Hematopoietic multipotent progenitor cell treated with erythropoietin and hydrocortisone succinate and interleukin-3 and kit ligand, for 4 days (in vitro differentiated cells): ENCODE measurements at regions not wholly inside any gene's neighbourhood (a gene's known extent, or its start where the extent isn't known, plus 50 kb on each side); places are given as distances from the start of the nearest gene placed in this dataset.
"Not testable (repeated sequence)": the region's sequence is repeated elsewhere in the genome, so short reads cannot be mapped to it uniquely, and the experiment has no call there.

Experiments
- DNase-seq: peaks from one replicate; pipeline ENCODE4 v3.0.0-alpha.2; 2015

DNA sequence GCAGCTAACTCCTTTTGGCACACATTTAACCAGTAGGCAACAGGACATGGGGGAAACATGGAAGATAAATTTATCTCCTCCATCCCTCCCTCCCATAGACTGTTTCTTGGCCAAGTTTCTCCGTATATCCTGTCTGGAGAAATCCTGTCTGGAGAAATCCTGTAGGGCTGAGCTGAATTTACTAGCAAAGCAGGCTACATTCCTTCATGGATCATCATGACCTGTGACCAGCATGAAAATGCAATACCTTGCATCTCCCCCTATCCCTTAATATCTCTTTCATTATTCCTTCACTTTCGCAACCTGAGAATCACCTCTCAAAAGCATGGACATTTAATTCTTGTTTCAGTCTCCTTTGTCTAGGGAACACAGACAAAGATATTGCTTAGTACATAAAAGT lies 379.1 kb downstream of the PSAT1 start:
- no peak for DNase-seq

DNA sequence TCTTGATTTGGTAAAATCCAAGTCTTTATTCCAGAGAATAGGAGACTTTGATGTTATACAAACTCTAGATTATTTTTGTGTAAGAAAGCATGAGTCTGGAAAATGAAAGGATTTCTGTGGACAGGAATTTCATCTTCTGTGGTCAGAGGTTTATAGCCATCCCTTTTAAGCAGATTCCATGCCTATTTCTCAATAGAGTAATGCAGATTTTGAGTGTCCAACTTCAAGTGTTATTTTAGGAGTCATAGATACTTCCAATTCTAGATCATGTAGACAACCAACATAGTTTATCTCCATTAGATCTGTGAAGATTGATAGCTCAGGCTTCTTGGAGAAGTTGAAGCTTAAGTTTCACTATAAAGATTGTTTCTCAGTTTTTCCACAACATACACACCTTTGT lies 379.7 kb downstream of the PSAT1 start:
- DNase-seq: no peak

DNA sequence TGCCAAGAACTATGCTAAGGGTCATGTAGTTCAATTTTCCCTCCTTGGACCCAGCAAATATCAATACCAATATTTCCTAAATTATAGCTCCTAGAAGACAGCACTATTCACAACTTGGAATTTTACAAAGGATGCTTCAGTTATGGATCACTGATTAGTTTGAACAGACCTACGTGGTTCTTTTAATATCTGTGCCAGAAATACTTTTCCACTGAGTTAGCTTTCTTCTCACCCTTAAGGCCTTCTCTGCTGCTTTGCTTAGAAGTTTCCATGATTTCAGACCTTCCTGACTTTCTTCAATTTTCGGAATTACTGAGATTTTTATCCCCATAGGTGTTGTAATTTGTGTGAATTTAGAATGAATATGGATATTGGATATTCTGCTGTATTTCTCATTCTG lies 380.4 kb downstream of the PSAT1 start:
- DNase-seq: no peak

DNA sequence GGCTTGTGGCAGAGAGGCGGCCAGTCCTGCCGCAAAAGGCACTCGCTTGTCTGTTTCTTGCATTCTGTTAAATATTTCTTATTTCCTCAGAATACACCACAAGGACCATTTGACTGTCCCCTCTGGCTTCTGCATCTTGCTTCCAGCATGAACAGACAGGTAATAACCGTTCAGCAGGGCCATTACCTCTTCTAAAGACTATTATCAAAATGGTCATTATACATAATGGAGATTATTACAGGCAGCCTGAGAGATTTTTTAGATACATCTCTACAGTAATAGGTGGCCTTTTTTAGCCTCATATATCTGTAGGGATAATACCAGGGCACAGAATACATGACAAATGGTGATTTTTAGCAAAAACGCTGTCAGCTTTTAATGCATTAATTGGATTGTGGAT lies 382.0 kb downstream of the PSAT1 start:
- DNase-seq: no peak

DNA sequence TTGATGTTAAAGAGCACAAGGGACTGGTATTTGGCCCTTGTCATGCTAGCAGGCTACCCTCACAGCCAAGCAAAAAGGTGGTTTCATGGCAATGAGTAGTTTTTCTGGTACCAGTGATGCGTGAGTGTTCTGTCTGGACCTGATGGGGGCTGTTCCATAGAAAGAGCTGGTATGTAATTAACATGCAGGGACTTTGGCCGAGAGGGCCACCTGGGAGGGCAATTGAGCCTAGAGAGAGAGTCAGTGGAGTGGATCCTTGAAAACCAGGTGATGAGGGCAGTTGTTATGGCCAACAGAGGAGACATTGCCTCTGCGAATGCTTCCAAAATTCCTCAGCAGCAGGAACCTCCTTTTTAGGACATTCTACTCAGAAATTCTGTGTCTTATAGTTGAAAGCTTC lies 383.3 kb downstream of the PSAT1 start:
- DNase-seq: no peak

DNA sequence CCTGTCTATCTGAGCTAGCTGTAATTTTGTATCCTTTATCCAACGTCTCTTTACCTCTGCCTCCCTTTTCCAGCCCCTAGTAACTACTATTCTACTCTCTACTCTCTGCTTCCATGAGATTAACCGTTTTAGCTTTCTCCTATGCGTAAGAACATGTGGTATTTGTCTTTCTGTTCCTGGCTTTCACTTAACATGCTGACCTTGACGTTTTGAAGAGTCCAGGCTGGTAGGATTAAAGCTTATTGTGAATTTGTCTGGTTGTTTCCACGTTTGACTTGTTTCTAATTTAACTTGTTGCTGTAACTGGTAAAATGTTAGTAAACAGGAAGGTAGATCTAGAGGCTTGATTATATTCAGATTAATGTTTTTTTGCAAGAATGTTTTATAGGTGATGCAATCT lies 385.3 kb downstream of the PSAT1 start:
- no peak for DNase-seq

DNA sequence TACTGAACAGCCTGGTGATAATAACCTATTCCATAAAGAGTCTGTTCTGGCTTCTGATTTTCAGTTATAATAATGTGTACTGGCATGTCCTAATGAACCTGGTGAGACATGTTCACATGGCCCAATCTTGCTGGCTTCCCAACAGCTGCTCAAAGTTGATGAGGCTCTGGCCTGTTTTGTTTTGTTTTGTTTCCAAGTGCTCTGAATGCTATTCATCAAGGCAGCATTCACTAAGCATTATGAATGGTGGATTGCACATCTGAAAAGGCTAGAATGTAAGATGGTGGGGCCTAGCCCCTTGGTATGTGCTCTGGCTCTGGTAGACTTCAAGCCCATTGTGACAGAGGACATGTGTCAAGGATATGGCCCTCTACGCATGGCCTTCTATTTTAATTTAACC lies 388.5 kb downstream of the PSAT1 start:
- DNase-seq: no peak

DNA sequence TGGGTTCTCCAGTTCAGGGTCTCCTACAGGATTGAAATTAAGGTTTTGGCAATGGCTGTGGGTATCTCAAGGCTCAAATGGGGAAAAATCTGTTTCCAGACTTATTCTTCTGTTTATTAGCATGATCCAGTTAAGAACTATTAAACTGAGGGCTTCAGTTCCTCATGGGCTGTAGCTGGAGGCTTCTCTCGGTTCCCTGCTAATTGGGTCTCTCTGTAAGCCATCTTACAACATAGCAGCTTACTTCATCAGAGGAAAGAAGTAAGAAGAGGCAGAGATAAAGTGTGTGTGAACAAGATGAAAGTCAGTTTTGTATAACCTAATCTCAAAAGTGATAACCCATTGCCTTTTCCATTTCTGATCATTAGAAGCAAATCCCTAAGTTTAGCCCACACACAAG lies 391.9 kb downstream of the PSAT1 start:
- DNase-seq: no peak

DNA sequence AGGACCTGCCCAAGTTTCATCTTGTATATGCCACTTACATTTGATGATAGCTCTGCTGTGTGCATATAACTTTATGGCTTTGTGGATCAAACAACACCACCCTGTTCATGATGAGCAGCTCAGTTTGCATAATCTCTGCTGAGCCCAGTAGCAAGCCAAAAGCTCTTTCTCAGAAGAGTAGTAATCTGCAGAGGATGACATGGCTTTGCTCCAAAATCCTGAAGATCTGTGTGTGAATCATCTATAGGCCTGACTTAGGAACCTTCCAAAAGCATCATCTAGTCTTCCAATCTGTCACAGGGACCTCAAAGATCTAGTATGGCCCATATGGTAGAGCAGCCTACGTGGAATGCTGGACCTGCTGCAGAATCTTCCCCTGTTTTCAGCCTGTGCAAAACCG lies 394.6 kb downstream of the PSAT1 start:
- DNase-seq: no peak

DNA sequence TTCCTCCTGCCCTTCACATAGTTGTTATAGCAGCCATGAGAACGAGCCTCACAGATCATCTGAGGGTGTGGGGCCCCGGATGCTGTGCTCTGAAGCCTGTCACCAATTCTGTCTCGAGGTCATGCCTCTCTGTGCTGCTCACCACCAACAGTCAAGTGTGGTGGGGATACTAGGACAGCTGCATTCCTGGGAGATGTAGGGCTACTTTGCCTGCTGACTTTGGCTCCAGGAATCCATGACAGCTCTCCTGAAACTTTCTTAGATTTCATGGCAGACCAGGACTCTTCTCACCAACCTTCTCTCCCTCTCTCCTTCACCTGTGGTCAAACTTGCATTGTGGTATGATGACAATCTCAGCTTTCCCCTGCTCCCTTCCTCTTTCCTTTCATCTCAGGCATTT lies 395.9 kb downstream of the PSAT1 start:
- DNase-seq: no peak

DNA sequence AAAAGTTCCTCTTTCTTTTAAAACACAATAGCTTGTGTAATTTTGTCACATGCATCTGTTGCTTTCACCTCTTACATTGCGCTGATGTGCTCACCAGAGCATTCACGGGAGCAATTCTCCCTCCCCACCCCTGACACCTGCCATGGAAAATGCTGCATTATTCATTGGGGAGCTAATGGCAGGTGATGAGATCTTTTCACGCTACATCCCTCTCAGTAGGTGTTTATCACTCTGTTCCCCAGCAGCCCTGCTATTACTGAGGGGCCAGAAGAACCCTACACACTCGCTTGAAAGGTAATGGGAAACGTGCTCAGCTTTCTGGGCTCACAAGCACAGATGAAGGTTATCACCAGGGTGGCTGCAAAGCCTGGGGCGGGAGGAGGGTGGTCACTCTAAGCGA lies 398.0 kb downstream of the PSAT1 start:
- no peak for DNase-seq

DNA sequence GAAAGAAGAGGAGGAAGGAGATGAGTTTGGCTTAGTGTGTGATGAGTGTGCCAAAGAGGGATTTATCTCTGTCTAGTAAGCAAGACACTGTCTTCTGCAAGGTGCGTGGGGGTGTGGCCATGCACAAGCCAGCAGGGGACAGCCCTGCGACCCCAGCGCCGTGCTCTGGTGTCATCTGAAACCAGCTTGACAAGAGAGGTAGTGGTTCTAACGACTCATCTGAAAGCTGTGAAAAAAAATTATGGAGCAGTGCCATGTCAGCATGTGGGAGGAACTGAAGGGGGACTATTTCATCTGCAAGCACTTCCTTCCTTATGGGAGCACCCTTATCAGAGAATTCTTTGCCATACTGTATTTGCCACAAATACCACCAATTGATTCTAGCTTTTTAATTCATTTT lies 398.6 kb downstream of the PSAT1 start:
- peak; percentile 75 for DNase-seq

DNA sequence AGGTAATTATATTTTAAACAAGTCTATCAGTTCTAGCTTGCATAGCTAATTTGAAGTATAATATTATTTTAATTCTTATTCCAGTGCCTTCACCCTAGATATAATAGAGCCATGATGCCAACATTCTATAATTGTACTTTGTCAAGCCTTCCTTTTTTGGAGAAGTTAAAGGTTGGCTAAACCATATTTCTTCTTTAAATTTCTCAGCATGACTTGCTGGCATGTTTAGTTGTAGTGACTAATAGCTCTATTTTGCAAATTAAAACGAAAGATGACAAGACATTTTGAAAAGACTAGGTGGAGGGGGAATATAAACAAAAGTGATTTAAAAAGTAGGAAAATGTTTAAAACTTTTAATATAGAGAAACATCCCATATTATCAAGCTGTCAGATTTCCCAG lies 400.7 kb downstream of the PSAT1 start:
- DNase-seq: no peak

DNA sequence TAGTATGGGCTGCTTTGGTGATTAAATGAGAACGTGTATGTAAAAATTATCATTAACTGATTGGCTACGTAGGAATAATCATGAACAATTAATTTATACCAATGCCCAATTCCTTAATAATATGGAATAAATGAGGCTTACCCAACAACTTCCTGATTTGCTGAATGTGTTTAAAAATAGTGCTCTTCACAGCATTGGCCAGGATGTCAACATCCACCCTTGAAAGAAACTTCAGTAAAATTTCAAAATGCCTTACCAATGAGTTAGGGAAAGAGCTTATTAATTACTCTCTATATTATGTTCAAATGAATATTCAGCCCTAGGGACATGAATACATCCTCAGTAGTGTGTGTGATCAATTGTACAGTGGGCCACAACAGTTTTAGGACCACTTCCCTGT lies 401.4 kb downstream of the PSAT1 start:
- no peak for DNase-seq

DNA sequence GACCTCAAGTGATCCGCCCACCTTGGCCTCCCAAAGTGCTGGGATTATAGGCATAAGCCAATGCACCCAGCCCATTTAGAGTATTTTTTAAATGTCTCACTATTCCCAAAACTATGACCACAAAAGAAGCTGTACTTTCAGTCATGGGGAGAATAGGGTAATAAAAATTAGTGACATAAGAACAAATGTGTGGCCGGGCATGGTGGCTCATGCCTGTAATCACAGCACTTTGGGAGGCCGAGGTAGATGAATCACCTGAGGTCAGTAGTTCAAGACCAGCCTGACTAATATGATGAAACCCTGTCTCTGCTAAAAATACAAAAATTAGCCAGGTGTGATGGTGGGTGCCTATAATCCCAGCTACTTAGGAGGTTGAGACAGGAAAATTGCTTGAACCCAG lies 402.3 kb downstream of the PSAT1 start:
- DNase-seq: not testable (repeated sequence)

DNA sequence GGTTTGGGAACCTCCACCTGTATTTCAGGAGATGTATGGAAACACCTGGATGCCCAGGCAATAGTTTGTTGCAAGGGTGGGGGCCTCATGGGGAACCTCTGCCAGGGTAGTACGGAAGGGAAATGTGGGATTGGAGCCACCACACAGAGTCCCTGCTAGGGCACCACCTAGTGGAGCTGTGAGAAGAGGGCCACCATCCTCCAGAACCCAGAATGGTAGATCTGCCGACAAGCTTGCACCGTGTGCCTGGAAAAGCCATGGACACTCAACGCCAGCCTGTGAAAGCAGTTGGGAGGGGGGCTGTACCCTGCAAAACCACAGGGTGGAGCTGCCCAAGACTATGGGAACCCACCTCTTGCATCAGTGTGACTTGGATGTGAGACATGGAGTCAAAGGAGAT lies 407.2 kb downstream of the PSAT1 start:
- peak; percentile 10 for DNase-seq

DNA sequence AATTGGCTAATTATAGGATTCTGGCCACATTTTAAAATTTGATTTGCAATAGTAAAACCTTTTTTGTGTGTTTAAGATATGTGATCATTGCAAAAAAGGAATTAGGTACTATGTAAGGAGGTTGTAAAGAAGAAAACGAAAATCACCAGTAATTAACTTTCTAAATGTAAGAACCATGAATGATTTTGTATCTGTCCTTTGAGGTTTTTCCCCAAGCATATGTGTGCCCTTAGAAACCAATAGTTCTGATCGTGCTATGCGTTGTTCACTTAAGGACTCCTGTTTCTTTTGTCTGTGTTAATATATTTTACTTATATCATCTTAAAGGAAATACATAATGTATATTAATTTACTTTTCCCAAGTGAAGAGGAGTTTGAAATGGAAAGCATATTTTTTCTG lies 410.2 kb downstream of the PSAT1 start:
- no peak for DNase-seq

DNA sequence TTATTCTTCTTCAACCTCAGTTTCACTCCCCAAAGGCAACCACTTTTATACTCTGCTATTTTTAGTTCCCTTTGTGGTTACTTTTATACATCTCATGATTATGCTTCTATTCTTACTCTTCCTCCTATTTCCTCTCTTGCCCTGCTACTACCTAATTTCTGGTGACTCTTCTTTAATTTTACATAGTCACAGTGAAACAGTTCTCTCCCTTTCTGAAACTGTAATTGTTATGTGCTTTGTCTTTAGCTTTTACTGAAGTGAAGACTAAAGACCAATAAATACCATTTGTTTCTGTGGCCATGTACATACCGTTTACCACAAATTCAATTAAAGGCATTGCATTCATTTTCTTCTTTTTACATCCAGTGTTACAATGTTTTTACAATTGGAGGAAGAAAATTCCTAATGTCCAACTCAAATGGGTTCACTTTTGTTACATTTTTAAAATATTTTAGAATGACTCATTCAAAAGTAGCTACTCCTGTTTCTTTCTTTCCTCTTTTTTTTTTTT lies 410.6 kb downstream of the PSAT1 start:
- DNase-seq: peak; percentile 37

DNA sequence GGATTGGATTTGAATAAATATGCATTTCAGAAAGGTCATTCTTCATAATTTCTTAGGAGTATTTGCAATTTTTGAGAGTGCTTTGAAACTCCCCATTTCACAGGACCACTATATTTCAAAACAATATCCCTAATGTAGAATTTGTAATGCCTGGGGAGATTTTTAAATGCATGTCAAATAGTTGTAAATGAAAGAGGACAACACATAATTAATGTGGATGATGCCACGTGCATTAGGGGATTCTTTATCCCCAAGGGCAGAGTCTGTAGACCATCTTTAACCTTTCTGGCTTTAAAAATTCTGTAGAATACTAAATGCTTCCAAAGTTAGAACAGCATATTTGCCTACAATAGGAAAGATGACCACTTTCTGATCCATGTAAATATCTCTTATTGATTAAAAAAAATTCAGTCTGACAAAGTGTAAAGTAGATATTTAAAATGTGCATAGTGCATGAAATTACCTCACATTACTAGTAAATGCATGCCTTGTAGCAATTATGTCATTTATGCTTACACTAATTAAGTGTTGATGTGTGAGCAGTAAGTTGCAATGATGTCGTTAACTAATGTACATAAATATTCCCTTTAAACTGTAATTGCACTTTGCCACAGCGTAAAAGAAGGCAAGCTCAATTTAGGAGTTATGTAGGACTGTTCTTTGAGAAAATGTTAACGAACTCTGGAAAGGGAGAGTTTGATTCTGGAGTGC lies 416.1 kb downstream of the PSAT1 start:
- DNase-seq: no peak

DNA sequence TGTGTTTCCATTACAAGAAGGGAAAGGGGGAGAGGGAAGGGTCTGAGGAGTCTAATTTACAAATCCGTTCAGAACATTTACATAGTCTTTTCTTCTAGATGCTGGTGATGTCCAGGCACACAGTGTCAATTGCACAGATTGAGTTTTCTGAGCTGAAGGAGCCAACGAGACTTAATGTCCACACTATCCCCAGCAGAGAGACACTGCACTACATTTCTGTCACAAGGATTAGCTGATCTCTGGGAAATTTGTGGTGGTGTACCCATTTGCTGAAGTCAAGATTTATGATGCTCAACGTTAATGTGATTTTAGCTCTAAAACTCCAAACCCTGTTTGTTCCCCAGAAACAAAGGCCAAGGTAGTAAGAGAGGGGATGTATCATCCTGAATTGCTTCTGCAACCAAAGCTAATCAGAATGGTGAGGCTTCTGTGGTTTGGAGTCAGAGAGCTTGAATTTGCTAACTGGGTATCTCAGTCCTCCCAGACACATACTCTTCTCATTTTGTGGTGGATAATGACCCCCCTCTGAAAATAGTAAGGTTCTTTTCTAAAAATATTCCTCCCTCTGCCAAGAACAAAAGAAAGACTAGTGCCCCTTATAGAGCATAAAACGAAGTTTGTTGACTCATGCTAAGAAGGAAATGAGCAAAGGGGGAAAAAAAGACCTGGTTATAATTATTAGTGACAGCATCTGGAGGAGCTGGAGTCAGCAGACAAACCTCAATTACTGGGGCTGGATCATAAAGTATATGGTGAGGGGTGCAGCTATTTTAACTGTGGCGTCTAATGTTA lies 416.9 kb downstream of the PSAT1 start:
- peak; percentile 26 for DNase-seq

DNA sequence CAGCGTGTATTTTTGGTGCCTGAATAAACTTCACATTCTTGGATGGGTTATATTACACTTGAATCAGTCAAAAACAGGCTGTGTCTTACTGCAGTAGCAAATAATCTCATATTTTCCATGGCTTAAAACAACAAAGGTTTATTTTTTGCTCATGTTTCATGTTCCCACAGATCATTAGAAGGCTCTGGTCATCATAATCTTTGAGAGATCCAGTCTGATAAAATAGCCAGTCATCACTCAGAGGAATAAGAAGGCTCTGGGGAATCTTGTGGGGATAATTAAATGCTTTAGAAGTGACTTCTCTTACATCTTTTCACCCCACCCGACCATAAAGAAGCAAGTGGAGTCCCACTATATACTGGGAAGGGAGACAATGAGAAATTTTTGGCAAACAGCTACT lies 417.7 kb downstream of the PSAT1 start:
- no peak for DNase-seq

DNA sequence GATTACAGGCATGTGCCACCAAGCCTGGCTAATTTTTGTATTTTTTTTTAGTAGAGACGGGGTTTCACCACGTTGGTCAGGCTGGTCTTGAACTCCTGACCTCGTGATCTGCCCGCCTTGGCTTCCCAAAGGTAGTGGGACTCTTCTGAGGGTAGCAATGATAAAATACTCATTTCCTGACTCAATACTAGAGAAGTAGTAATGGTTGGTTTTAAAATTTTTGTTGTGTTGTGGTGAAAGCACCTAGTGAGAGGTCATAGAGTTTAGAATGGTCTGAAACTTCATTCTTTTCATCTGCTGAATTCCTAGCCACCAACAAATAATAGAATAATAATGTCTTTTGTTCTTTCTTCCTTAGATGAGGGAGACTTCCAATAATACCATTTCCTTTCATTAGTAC lies 422.1 kb downstream of the PSAT1 start:
- DNase-seq: not testable (repeated sequence)

DNA sequence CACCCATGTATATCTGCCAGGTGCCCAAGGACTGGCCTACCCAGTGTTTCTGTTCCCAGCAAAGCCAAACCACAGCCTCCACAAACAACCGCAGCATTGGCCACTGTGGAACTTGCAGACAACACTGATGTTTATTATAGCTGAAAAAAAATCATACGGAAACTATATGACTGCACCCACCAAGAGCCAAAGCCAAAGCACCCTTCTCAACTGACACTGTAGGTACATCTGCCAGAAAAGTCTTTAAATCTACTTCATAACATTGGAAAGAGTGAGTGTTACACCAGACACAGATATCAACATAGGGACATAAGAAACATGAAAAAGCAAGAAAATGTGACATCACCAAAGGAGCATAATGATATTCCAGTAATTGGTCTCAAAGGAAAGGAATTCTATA lies 428.0 kb downstream of the PSAT1 start:
- DNase-seq: no peak

DNA sequence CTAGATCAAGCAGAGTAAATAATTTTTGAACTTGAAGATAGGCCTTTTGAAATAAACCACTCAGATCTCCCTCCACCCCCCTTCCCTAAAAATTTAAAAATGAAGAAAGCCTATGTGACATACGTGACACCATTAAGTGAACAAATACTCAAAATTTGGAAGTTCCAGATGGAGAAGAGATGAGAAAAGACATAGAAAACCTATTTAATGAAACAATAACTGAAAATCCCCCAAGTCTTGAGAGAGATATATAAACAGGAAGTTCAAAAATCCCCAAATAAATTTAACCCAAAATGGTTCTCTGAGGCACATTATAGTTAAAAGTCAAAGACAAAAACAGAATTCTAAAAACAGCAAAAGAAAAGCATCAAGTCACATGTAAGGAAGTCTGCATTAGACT lies 428.6 kb downstream of the PSAT1 start:
- DNase-seq: no peak

DNA sequence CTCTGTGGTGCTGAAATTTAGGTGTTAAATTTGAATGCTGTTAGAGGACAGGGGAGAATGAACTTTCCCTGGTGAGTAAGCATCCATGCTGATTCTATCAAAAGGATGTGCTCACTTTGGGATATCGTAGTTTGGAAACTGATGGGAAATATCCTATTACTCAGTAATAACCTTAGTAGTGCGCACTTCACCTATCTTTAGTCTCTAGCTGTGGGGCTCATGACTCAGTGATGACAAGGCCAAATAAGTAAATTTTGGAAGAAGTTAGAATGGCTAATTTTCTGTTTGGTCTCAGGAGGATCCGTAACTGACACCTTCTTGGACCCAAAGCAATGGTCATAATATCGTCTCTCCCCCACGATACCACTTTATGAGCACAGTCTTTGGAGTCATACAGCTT lies 448.4 kb downstream of the PSAT1 start:
- DNase-seq: no peak
